HUES6 (cell line): ENCODE measurements at regions not wholly inside any gene's neighbourhood (a gene's known extent, or its start where the extent isn't known, plus 50 kb on each side); places are given as distances from the start of the nearest gene placed in this dataset.
A peak's percentile ranks its signal among the peaks of the same experiment; 100 is the strongest.

Experiments used
- H3K27ac ChIP-seq: 2 replicates; pipeline ENCODE4 v1.7.0; 2013; ENCODE audit warnings: low read depth, mild to moderate bottlenecking, low read length, inconsistent platforms
- H3K27me3 ChIP-seq: 2 replicates; pipeline ENCODE4 v1.6.1; 2013; ENCODE audit warnings: low read length; ENCODE audit not compliant: control insufficient read depth, insufficient read depth
- H3K36me3 ChIP-seq: 2 replicates; pipeline ENCODE4 v1.6.1; 2013; ENCODE audit warnings: low read length; ENCODE audit not compliant: control insufficient read depth, insufficient read depth
- H3K4me1 ChIP-seq: 2 replicates; pipeline ENCODE4 v1.6.1; 2013; ENCODE audit warnings: low read length; ENCODE audit not compliant: control insufficient read depth, insufficient read depth
- H3K4me3 ChIP-seq: 2 replicates; pipeline ENCODE4 v1.5.1; 2013; ENCODE audit warnings: low read depth, low read length
- H3K9ac ChIP-seq: one replicate; pipeline ENCODE4 v1.6.1; 2013; ENCODE audit warnings: mild to moderate bottlenecking, low read length
- H3K9me3 ChIP-seq: 2 replicates; pipeline ENCODE4 v1.6.1; 2013; ENCODE audit warnings: low read depth, low read length; ENCODE audit not compliant: control insufficient read depth, insufficient read depth

DNA sequence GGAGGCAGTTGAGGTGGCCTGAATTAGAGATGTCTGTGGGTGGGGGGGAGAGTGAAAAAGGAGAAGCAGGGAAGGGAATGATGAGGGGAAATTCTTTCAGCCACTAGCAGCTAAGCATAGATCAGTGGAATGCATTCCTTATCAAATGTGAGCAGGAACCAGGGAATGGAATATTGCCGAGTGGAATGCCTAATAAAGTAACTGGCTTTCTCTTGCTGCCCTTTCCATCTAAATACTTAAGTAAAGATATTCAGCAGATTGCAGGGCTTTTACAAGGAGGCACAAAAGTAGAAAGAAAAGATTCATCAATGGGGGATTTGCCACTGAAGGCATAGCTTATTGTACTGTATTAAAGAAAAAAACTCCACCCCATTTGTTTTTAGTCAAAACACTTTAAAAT, 263.0 kb upstream of the RPS6KA3 start:
- H3K27me3 ChIP-seq: peaks cover 17% of the 10 kb centered on the region; the same call in 1 of the 2 replicates
- no peak overlapping the region for H3K27ac ChIP-seq
- no peaks in the 10 kb centered on the region for H3K36me3 ChIP-seq

DNA sequence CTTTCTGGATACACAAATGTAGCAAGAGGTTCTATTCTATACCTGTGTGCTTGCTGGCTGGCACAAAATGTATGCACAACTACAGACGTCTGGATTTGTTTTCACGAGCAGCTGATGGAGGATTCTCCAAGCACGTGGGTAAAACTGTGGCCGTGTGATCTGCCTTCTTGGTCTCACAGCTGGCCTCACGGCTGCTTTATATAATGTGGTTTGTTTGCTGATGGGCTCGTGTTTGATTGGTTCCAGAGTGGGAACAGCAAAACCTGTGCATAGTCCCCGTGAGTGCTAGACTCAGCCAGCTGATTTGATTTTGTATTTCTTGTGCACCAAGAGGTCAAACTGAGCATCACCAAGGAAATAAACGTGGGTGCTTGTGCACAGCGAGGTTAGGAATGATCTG, 262.6 kb upstream of the RPS6KA3 start:
- Histone ChIP-seq H3K4me3 (no peak overlapping the region), H3K36me3 (no peaks in the 10 kb centered on the region), H3K4me1 (peaks cover 6% of the 10 kb centered on the region; the same call in 1 of the 2 replicates), H3K9ac (no peak overlapping the region), H3K27ac (no peak overlapping the region), H3K9me3 (no peaks in the 10 kb centered on the region), H3K27me3 (peaks cover 17% of the 10 kb centered on the region; the same call in 1 of the 2 replicates)

More for the DNA sequence above, 263.0 kb upstream of the RPS6KA3 start:
- H3K9me3 ChIP-seq: no peaks in the 10 kb centered on the region
- no peak overlapping the region for H3K4me3 ChIP-seq
- peaks cover 6% of the 10 kb centered on the region; the same call in 1 of the 2 replicates for H3K4me1 ChIP-seq
- H3K9ac ChIP-seq: no peak overlapping the region

DNA sequence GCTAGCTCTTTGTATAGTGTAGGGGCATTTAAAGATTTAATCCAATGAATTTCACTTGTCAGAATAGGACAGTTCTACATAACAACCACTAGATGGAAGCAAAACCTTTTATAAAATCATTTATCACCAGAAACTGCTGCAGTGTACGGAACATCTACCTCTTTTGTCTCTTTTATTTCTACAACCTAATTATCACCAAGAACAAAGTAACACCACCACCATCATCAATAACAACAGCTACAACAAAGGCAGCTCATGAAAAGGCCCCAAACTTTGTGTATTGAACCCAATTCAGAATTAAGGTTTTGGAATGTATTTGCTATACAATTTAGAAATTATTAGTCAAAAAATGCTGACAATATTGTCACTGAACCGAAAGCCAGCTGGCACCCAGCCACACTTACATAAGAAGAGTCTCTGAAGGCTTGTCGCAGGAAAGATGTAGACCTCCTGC, 260.9 kb upstream of the RPS6KA3 start:
- Histone ChIP-seq H3K27me3 (peaks cover 7% of the 10 kb centered on the region; the same call in 1 of the 2 replicates), H3K4me3 (no peak overlapping the region), H3K27ac (no peak overlapping the region), H3K9ac (no peak overlapping the region), H3K4me1 (peaks cover 6% of the 10 kb centered on the region; the same call in 1 of the 2 replicates), H3K9me3 (no peaks in the 10 kb centered on the region), H3K36me3 (no peaks in the 10 kb centered on the region)

DNA sequence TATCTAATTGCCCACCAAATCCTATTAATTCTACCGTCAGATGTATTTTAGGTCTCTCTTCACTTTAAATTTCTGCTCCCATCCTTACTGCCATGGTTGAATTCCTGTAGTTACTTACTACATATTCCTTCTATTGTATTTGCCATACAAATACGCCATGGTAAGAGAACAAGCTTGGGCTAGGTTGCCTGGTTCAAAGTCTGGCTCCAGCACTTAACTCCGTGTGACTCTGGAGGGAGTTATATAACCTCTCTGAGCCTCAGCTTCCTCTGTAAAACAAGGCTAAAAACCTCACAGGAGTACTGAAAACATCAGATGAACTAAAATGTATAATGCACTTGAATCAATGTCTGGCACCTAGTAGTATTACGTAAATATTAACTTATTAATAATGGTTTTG, 260.3 kb upstream of the RPS6KA3 start:
- Histone ChIP-seq H3K27me3 (peaks cover 2% of the 10 kb centered on the region; the same call in 1 of the 2 replicates), H3K9me3 (no peaks in the 10 kb centered on the region), H3K4me3 (no peak overlapping the region), H3K9ac (no peak overlapping the region), H3K4me1 (peaks cover 6% of the 10 kb centered on the region; the same call in 1 of the 2 replicates), H3K27ac (no peak overlapping the region), H3K36me3 (no peaks in the 10 kb centered on the region)

DNA sequence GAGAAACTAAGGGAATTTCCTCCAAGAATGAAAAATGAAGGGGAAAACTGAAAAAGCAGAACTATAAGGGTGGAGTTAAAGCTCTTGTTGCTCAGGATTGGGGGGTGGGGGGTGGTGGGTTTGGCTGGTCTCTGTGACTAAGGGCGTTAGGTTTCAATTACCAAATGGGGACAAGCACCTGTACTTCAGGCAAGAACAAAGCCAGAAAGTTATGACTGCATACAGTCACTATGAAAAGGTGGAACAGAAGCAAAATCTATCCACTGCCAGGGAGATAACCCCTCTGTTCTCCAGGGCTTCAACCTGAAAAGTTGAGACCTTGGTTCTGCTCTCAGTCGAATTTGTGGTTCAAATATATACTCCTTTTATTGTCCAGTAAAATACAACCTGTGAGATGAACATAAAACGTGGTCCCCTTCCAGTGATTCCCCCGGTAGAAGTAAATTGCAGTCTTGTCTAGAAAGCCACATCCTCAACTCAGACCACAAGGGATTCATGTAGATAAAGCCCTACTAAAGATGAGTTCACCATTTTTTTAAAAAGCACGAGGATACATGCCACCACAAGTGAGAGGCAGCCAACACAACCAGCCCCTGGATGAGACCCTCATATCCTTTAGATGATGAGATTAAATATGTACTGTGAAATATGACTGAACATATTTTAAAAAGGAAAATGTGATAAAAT, 257.1 kb upstream of the RPS6KA3 start:
- Histone ChIP-seq H3K9ac (no peak overlapping the region), H3K27ac (no peak overlapping the region), H3K4me3 (no peak overlapping the region), H3K36me3 (no peaks in the 10 kb centered on the region), H3K27me3 (no peaks in the 10 kb centered on the region; the same call in 1 of the 2 replicates), H3K4me1 (no peaks in the 10 kb centered on the region), H3K9me3 (no peaks in the 10 kb centered on the region)

DNA sequence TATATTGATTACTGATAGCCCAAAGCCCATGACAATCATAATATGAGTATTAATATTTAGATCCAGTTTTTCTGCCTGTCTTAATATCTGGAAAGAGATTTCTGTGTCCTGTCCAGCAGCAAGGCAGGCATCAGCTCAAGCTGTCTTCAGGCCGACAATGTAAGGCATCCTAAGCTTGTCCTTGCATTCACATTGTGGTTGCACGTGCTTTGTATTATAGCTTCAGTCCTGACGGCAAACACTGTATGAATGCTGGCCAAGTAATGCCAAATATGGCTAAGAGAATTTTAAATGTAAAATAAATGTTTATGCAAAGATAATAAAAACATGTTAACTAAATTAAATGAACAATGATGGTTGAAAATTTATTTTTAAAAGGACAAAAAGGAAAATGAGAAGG, 255.7 kb upstream of the RPS6KA3 start:
- H3K4me3 ChIP-seq: no peak overlapping the region
- no peak overlapping the region for H3K27ac ChIP-seq
- no peaks in the 10 kb centered on the region for H3K36me3 ChIP-seq
- H3K9me3 ChIP-seq: no peaks in the 10 kb centered on the region
- no peaks in the 10 kb centered on the region; the same call in 1 of the 2 replicates for H3K27me3 ChIP-seq
- H3K9ac ChIP-seq: no peak overlapping the region
- H3K4me1 ChIP-seq: no peaks in the 10 kb centered on the region

DNA sequence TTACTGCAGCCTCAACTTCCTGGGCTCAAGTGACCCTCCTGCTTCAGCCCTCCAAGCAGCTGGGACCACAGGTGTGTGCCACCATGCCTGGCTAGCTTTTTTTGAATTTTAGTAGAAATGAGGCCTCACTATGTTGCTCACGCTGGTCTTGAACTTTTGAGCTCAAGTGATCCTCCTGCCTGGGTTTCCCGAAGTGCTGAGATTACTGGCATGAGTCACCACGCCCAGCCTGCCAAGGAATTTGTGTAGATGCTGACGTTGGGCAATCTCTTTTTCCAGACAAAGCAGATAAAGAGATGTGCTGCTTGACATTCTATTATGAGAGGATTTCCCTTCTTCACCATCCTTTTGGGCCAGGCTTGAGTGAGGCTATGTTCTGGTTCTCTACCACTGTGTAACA, 254.5 kb upstream of the RPS6KA3 start:
- Histone ChIP-seq H3K27me3 (no peaks in the 10 kb centered on the region; the same call in 1 of the 2 replicates), H3K9ac (no peak overlapping the region), H3K27ac (no peak overlapping the region)

DNA sequence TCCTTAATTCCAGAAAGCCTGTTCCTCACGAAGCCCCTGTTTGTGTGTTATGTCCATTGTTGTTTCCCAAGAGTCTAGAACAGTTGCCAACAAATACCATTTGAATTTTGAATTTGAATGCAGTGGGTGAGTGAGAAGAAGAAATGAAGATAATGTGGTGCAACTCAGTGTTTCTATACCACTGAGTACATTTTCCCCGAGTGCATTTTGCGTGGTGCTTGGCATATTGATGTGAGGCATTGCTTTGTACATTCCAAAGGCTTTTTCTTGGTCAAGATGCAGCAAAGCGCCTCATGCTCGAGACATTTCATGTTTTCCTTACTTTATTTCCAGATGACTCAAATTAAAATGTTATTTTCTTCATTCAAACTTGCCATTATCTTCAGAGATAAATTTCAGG, 253.1 kb upstream of the RPS6KA3 start:
- H3K4me1 ChIP-seq: peaks cover 5% of the 10 kb centered on the region; the same call in 1 of the 2 replicates
- no peak overlapping the region for H3K27ac ChIP-seq
- no peak overlapping the region for H3K9ac ChIP-seq
- no peaks in the 10 kb centered on the region for H3K36me3 ChIP-seq
- H3K9me3 ChIP-seq: peaks cover 4% of the 10 kb centered on the region; the same call in 1 of the 2 replicates
- no peaks in the 10 kb centered on the region; the same call in 1 of the 2 replicates for H3K27me3 ChIP-seq
- no peak overlapping the region for H3K4me3 ChIP-seq

More for the DNA sequence above, 254.5 kb upstream of the RPS6KA3 start:
- Histone ChIP-seq H3K4me1 (no peaks in the 10 kb centered on the region), H3K4me3 (no peak overlapping the region), H3K36me3 (no peaks in the 10 kb centered on the region), H3K9me3 (no peaks in the 10 kb centered on the region)

DNA sequence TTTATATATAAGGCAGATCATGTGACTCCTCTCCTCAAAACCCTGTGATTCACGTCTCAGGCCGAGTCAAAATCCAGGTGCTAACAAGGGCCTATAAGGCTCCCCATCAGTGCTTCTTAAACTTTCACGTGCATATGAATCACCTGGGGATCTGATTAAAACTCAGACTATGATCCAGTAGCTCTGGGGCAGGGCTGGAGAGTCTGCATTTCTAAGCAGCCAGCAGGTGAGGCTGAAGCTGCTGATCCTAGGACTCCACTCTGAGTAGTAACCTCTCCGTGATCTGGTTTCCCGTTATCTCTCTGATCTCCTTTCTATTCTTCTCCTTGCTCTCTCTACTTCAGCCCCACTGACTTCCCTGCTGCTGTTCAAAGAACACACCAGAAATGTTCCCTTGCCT, 252.4 kb upstream of the RPS6KA3 start:
- Histone ChIP-seq H3K36me3 (no peaks in the 10 kb centered on the region), H3K9ac (no peak overlapping the region), H3K4me3 (no peak overlapping the region), H3K9me3 (peaks cover 4% of the 10 kb centered on the region; the same call in 1 of the 2 replicates), H3K27me3 (no peaks in the 10 kb centered on the region; the same call in 1 of the 2 replicates), H3K4me1 (peaks cover 5% of the 10 kb centered on the region; the same call in 1 of the 2 replicates), H3K27ac (no peak overlapping the region)

DNA sequence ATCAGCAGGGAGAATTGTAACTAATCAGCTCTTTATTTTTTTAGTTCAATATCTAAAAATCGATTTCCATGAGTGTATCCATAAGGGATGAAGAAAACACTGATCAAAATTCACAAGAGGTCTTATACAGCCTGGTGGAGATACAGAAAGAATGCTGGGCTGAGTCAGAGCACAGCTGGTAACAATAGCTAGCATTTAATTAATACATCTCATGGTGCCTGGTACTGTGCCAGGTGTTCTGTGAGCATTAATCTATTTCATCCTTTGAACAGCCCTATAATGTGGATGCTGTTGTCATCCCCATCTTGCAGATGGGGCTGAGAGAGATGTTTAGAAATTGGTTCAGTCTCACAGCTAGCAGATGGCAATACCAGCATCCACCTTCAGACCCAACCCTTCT, 250.9 kb upstream of the RPS6KA3 start:
- Histone ChIP-seq H3K27me3 (no peaks in the 10 kb centered on the region; the same call in 1 of the 2 replicates), H3K4me1 (peaks cover 5% of the 10 kb centered on the region; the same call in 1 of the 2 replicates), H3K27ac (no peak overlapping the region), H3K9me3 (peaks cover 4% of the 10 kb centered on the region; the same call in 1 of the 2 replicates), H3K9ac (no peak overlapping the region), H3K36me3 (no peaks in the 10 kb centered on the region), H3K4me3 (no peak overlapping the region)

DNA sequence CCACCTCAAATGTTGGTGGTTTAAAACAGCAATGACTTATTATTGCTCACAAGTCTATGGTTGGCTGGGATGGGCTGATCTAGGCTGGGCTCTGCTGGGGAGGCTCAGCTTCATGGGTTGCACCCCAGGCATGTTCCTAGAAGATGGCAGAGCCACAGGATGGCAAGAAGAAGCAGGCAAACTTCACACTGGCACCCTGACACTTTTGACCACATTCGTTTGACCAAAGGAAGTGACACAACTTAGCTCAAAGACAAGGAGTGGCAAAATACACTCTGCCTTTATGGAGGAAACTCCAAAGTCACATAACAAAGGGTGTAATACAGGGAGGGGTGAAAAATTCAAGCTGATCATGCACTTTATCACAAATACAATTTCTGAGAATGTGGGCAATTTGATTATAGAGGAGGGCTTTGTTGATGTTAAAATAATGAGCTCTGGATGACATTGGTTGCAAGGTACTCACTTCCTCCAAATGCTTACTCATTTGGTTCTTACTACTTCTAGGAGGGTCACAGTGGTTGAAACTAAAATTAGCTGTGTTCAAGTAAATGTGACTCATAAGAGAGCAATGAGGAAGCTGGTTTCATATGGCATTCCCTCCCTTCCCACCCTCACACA, 249.2 kb upstream of the RPS6KA3 start:
- no peak overlapping the region for H3K9ac ChIP-seq
- 0 out of 2 replicates have a peak overlapping the region, but pooled peaks have one; percentile 49 for H3K27ac ChIP-seq
- H3K36me3 ChIP-seq: no peaks in the 10 kb centered on the region
- H3K27me3 ChIP-seq: no peaks in the 10 kb centered on the region; the same call in 1 of the 2 replicates
- no peak overlapping the region for H3K4me3 ChIP-seq
- H3K9me3 ChIP-seq: peaks cover 4% of the 10 kb centered on the region; the same call in 1 of the 2 replicates
- peaks cover 5% of the 10 kb centered on the region; the same call in 1 of the 2 replicates for H3K4me1 ChIP-seq
